Upper lobe of left lung (tissue), 4 donors: ENCODE measurements at regions not wholly inside any gene's neighbourhood (a gene's known extent, or its start where the extent isn't known, plus 50 kb on each side); places are given as distances from the start of the nearest gene placed in this dataset.
"Not testable (repeated sequence)": the region's sequence is repeated elsewhere in the genome, so short reads cannot be mapped to it uniquely, and the experiment has no call there.

Experiments
- CTCF ChIP-seq, 6 experiments: fragments of 450-650 bp in 4 of 6; fragments of 200-600 bp in 2 of 6; sonication (generic) in 2 of 6; IDR thresholded peaks; one replicate each; pipeline ENCODE4 v1.5.1; 2016 to 2019; ENCODE audit warnings: antibody characterized with exemption in 6 of 6
- EP300 ChIP-seq, 4 donors: sonication (generic); formaldehyde crosslinking; IDR thresholded peaks; one replicate each; pipeline ENCODE4 v1.5.1; 2017; ENCODE audit warnings: antibody characterized with exemption in 4 of 4, control low read depth in 2 of 4
- POLR2A ChIP-seq, 4 donors: fragments of 450-650 bp; IDR thresholded peaks; one replicate each; pipeline ENCODE4 v1.5.1; 2016 to 2017; ENCODE audit warnings: antibody characterized with exemption in 4 of 4, mild to moderate bottlenecking in 2 of 4
- POLR2AphosphoS5 ChIP-seq, 2 donors: sonication (generic); formaldehyde crosslinking; IDR thresholded peaks; one replicate each; pipeline ENCODE4 v1.5.1; 2017; ENCODE audit warnings: antibody characterized with exemption in 2 of 2

GRCh38 chr7:131679071-131679470, 122.6 kb upstream of the PODXL start:
- TF ChIP-seq CTCF, EP300, POLR2A, POLR2AphosphoS5 (IDR thresholded peaks at IDR 0.05): not testable (repeated sequence)
